ENCODE measurements at regions not wholly inside any gene's neighbourhood (a gene's known extent, or its start where the extent isn't known, plus 50 kb on each side); places are given as distances from the start of the nearest gene placed in this dataset.

GRCh38 chr9:99607842-99608448 lies 213.7 kb upstream of the NR4A3 start:
- TF ChIP-seq POLR2A (IDR thresholded peaks at IDR 0.05): no peak
- no peak for TF ChIP-seq CTCF (IDR thresholded peaks at IDR 0.05)

Data from vagina (tissue), 2 donors.